Amygdala (tissue), 56 donors: ENCODE measurements at regions not wholly inside any gene's neighbourhood (a gene's known extent, or its start where the extent isn't known, plus 50 kb on each side); places are given as distances from the start of the nearest gene placed in this dataset.
"Not testable (repeated sequence)": the region's sequence is repeated elsewhere in the genome, so short reads cannot be mapped to it uniquely, and the experiment has no call there.

Source experiments
- DNase-seq, 56 donors: peaks; one replicate each; lab custom pipeline; 2025; lab: John Stamatoyannopoulos, UW

DNA sequence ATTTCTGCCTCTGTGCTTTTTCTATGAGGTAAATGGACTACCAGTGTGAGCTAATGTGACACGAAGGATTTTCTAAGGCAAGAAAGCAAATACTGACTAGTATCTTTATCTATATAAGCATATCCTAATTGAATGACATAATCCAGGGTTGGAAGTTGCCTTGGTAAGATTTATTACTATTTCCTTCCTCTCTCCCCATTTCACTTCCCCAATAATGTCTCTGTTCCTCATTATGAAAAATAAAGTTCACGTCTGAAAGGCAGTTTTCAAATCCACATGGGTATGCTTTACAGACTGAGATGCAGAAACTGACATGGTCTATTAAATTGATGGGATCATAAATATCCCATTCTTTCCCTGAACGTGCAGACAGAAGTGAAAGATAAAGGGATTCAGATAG lies 86.0 kb downstream of the DTWD1 start:
- DNase-seq: no peak

GRCh38 chr15:49707598-49707997 lies 86.8 kb downstream of the DTWD1 start:
- DNase-seq: no peak

DNA sequence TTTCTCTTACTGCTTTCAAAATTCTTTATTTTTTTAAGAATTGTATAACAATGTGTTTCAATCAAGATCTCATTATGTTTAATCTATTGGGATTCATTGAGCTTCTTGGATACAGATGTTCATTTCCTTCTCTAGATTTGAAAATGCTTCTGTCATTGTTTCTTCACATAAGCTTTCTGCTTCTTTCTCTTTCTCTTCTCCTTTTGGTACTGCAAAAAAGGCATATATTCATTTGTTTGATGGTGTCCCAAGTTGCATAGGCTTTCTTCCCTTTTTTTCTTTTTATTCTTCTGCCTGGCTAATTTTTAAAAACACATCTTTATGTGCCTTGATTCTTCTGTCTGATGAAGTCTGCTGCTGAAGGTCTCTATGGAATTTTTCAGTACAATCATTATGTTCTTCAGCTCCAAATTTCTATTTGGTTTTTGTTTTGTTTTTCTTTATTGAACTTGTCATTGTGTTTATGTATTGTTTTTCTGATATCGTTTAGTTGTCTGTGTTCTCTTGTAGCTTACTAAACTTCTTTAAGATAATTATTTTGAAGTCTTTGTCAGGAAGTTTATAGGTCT lies 88.9 kb downstream of the DTWD1 start:
- DNase-seq: no peak

- no peak for DNase-seq
Observed at GRCh38 chr15:49712162-49712561, 91.3 kb downstream of the DTWD1 start.

DNA sequence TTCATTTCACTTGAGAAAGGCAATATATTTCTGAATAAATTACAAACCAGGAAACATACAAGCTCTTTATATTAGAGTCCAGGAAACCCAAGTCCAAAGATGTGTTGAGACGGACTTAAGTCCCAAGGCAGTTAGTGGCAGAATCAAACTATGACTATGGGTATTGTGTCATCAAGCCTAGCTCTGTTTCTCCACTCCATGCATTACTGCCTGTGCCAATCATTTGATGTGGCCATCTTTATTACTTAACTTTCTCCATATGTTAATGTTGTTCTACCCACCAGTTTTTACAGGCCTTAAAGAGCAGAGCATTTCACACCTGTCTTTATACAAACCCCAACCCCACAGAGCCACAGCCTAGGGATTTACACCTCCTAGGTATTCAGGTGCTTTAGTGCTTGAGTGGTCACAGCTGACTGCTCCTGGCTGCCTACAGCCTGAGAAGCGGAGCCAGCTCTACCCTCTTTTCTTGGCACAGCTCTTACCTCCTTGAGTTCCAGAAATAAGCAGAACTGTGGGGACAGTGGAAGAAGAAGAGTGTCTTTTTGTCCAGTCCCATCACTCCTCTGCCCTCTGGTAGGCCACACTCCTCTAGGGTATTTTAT lies 92.1 kb downstream of the DTWD1 start:
- DNase-seq: no peak

DNA sequence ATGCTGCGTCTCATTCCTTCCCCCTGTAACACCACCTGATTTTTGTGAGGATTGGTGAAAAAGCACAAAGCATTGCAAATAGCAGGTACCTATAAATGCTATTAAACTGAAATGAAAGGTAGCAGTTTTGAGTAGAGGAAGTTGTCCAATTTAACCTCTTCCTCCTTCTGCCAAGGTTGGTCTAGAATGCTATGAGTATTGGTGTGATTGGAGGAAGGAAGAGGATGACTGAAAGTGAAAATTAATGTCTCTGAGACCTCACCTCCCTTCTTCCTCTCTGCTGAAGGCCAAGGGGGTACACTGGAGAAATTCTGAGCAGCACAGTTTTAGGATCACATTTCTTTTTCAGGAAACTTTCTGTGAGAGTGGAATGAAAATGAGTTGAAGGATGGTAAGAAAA lies 94.4 kb downstream of the DTWD1 start:
- no peak for DNase-seq

- DNase-seq: no peak
Observed at GRCh38 chr15:49715701-49716100, 94.9 kb downstream of the DTWD1 start.

GRCh38 chr15:49718234-49718633 lies 97.4 kb downstream of the DTWD1 start:
- DNase-seq: no peak

DNA sequence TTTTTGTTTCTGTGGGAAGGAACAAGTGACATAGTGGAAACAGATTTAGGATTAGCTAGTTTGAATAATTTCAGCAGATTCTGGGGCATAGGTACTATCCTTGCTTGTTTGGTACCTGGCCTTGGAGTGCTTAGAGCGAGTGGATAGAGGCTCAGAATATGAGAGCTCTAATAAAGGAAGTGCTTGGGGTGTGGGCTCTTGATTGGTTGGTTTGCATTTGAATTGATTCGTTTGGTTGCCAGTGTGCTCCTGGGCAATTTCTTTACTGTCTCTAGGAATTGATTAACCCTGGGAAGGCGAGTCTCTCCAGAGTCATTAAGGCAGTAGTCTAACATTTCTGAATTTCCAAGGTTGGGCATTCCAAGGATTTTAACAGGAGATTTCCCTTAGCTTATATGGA lies 98.0 kb downstream of the DTWD1 start:
- DNase-seq: no peak

DNA sequence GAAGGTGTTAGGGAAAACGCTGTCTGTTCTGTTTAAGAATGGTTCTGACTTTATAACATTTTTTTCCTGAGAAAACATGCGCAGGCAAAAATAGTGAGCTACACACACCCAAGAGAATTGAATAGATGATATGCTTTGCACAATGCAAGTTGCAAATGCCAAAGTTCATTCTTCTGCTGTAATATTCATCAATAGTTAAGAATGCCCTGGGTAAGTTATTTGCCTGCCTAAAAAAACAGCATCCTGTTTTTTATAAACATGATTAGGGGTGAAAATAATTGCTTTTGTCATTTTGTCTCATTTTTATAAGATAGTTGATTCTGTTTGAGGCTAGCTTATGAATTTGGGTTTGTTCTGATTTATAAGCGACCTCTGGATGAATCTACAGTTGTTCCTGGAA lies 99.4 kb downstream of the DTWD1 start:
- no peak for DNase-seq

GRCh38 chr15:49721091-49721490 lies 100.2 kb downstream of the DTWD1 start:
- no peak for DNase-seq

DNA sequence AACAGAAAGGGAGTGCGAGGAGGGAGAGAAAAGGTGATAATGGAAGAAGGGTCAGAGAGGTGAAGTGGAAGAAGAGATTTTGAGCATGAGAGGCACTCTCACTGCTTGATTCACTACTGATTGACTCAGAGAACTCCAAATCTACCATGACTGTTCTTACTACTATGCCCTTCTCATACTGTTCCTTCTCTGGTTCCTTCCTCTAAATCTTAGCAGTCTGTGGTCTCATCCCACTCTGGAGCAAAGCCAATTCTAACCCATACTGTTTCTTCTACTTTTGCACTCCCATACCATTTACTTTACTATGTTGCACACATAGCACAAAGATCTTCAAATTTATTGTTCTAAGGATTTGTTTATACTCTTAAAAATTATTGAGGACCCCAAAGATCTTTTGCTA lies 100.8 kb downstream of the DTWD1 start:
- no peak for DNase-seq

- no peak for DNase-seq
Observed at GRCh38 chr15:49723981-49724380, 103.1 kb downstream of the DTWD1 start.

- DNase-seq: no peak
Observed at GRCh38 chr15:49731187-49732099, 110.6 kb downstream of the DTWD1 start.

DNA sequence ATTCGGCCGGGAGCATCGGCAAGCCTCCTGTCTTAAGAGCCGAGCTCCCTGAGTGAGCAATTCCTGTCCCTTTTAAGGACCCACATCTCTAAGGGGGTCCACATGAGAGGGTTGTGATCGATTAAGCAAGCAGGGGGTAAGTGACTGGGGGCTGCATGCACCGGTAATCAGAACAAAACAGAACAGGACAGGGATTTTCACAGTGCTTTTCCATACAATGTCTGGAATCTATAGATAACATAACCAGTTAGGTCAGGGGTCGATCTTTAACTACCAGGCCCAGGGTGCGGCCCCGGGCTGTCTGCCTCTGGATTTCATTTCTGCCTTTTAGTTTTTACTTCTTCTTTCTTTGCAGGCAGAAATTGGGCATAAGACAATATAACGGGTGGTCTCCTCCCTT lies 111.3 kb downstream of the DTWD1 start:
- not testable (repeated sequence) for DNase-seq

DNA sequence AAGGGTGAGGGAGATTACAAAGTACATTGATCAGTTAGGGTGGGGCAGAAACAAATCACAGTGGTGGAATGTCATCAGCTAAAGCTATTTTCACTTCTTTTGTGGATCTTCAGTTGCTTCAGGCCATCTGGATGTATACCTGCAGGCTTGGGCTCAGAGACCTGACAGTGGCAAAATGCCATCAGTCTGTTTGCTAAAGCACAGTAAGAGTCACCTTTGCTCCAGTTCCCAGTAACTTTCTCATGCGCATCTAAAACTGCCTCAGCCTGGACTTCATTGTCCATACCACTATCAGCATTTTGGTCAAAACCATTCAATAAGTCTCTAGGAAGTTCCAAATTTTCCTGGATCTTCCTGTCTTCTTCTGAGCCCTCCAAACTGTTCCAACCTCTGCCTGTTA lies 113.2 kb downstream of the DTWD1 start:
- DNase-seq: not testable (repeated sequence)

- peak in 4 of 56 donors; percentile 5 to 13 (median 6) for DNase-seq
Observed at GRCh38 chr15:49734831-49735508, 114.1 kb downstream of the DTWD1 start.

DNA sequence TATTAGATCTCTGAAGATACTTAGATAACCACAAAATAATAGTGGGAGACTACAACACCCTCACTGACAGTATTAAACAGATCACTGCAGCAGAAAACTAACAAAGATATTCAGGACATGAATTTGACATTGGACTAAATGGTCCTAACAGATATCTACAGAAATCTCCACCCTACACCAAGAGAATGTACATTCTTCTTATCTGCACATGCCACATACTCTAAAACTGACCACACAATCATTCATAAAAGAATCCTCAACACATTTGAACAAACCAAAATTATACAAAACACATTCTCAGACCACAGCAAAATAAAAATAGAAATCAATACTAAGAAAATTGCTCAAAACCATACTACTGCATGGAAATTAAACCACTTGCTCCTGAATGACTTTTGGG lies 116.3 kb downstream of the DTWD1 start:
- DNase-seq: no peak

DNA sequence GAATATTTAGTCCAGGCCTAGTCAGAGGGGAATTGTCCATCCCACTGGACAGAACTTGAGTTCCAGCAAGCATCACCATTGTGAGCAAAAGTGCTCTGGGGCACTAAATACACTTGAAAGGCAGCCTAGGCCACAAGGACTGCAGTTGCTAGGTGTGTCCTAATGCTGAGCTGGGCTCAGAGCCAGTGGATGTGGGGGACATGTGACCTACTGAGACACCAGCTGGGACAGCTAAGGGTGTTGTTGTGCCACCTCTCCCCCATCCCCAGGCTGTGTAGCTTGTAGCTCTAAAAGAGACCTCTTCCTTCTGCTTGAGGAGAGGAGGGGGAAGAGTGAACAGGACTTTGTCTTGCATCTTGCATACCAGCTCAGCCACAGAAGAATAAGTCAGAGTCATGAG lies 120.9 kb downstream of the DTWD1 start:
- no peak for DNase-seq

- no peak for DNase-seq
Observed at GRCh38 chr15:49742381-49742780, 121.5 kb downstream of the DTWD1 start.

DNA sequence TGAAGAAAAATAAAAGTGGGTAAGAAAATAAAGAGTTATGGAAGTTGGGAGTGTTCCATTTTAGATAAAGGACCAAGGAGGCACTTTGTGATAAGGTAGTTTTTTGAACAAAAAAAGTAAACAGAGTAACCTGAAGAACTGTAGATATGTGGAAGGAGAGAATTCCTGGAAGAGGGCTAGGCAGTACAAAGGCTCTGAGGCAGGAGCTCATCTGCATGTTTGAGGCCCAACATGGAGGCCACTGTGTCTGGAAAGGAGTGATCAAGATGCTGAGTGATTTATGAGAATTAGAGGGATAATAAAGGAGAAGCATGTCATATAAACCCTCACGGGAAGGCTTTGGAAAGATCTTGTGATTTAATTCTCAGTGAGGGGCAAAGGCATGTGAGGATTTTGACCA lies 126.5 kb downstream of the DTWD1 start:
- DNase-seq: no peak
